Naive B cell (primary cell): ENCODE measurements at regions not wholly inside any gene's neighbourhood (a gene's known extent, or its start where the extent isn't known, plus 50 kb on each side); places are given as distances from the start of the nearest gene placed in this dataset.

Experiments
- ATAC-seq, 2 donors: fragments of 150-1000 bp; cut with Tn5 transposase; 2 replicates each; pipeline ENCODE4 v1.10.0; 2021; ENCODE audit warnings: low read depth in 2 of 2, mild to moderate bottlenecking in 2 of 2, moderate library complexity in 2 of 2
- DNase-seq: peaks from one replicate; pipeline ENCODE4 v3.0.0; 2022
- H3K27ac Mint-ChIP-seq, 6 donors: one replicate each; pipeline ENCODE4 v1.8.0; 2020 to 2022; ENCODE audit warnings: mild to moderate bottlenecking in 6 of 6, mixed read lengths in 6 of 6, moderate library complexity in 5 of 6, inconsistent platforms in 2 of 6
- H3K27me3 Mint-ChIP-seq, 3 donors: one replicate each; pipeline ENCODE4 v1.8.0; 2021 to 2022; ENCODE audit warnings: mixed read lengths in 3 of 3, mild to moderate bottlenecking in 1 of 3
- H3K36me3 Mint-ChIP-seq, 2 donors: one replicate each; pipeline ENCODE4 v1.8.0; 2020 to 2022; ENCODE audit warnings: mixed read lengths in 2 of 2, inconsistent platforms in 1 of 2, mild to moderate bottlenecking in 1 of 2
- H3K4me1 Mint-ChIP-seq, 3 donors: one replicate each; pipeline ENCODE4 v1.8.0; 2020 to 2022; ENCODE audit warnings: mixed read lengths in 3 of 3, inconsistent platforms in 1 of 3, mild to moderate bottlenecking in 1 of 3, moderate library complexity in 1 of 3
- H3K4me3 Mint-ChIP-seq, 8 donors: one replicate each; pipeline ENCODE4 v1.8.0; 2020 to 2022; ENCODE audit warnings: mild to moderate bottlenecking in 8 of 8, mixed read lengths in 8 of 8, moderate library complexity in 8 of 8, inconsistent platforms in 2 of 8
- H3K9me3 Mint-ChIP-seq, 7 donors: one replicate each; pipeline ENCODE4 v1.8.0; 2020 to 2022; ENCODE audit warnings: mixed read lengths in 7 of 7, mild to moderate bottlenecking in 5 of 7, inconsistent platforms in 2 of 7, moderate library complexity in 1 of 7

GRCh38 chr1:29634324-29634723, 398.0 kb downstream of the PTPRU start:
- Mint-ChIP-seq H3K4me3 (no peak overlapping the region), H3K27me3 (peaks cover 10 to 31% (median 22%) of the 10 kb centered on the region in 3 donors), H3K27ac (no peak overlapping the region), H3K4me1 (peaks cover 0 to 2% (median 0%) of the 10 kb centered on the region in 3 donors), H3K36me3 (no peaks in the 10 kb centered on the region), H3K9me3 (peaks cover 0 to 4% (median 0%) of the 10 kb centered on the region in 7 donors)
- DNase-seq (no peak), ATAC-seq (no peak)

DNA sequence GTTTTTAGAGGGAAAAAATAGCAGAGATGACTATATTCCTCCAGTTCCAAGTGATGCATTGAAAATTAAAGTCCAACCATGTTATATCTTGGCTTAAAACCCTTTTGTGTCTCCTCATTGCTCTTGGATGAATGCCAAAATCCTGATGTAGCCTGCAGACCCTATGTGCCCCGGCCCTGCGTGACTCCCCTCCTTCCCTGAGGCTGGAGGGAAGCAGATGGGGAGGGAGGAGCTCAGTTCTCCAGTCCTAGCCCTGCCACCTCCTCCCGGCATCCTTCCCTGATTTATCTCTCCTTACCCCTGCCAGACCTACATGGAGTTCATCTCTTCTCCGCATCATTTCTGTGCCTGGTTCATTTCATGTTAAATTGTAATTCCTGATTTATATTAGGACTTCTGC, 397.4 kb downstream of the PTPRU start:
- no peak for ATAC-seq
- Mint-ChIP-seq H3K36me3 (no peaks in the 10 kb centered on the region), H3K9me3 (peaks cover 0 to 4% (median 0%) of the 10 kb centered on the region in 7 donors), H3K4me1 (peaks cover 0 to 2% (median 0%) of the 10 kb centered on the region in 3 donors), H3K4me3 (no peak overlapping the region), H3K27ac (no peak overlapping the region), H3K27me3 (peaks cover 10 to 31% (median 22%) of the 10 kb centered on the region in 3 donors)
- DNase-seq = no peak

GRCh38 chr1:29632806-29633615, 396.7 kb downstream of the PTPRU start:
- Mint-ChIP-seq H3K27me3 (peaks cover 10 to 31% (median 22%) of the 10 kb centered on the region in 3 donors), H3K4me1 (peaks cover 0 to 2% (median 0%) of the 10 kb centered on the region in 3 donors), H3K36me3 (no peaks in the 10 kb centered on the region), H3K4me3 (no peak overlapping the region), H3K9me3 (peaks cover under 1 to 10% (median 3%) of the 10 kb centered on the region in 7 donors), H3K27ac (no peak overlapping the region)
- ATAC-seq = no peak
- no peak for DNase-seq

DNA sequence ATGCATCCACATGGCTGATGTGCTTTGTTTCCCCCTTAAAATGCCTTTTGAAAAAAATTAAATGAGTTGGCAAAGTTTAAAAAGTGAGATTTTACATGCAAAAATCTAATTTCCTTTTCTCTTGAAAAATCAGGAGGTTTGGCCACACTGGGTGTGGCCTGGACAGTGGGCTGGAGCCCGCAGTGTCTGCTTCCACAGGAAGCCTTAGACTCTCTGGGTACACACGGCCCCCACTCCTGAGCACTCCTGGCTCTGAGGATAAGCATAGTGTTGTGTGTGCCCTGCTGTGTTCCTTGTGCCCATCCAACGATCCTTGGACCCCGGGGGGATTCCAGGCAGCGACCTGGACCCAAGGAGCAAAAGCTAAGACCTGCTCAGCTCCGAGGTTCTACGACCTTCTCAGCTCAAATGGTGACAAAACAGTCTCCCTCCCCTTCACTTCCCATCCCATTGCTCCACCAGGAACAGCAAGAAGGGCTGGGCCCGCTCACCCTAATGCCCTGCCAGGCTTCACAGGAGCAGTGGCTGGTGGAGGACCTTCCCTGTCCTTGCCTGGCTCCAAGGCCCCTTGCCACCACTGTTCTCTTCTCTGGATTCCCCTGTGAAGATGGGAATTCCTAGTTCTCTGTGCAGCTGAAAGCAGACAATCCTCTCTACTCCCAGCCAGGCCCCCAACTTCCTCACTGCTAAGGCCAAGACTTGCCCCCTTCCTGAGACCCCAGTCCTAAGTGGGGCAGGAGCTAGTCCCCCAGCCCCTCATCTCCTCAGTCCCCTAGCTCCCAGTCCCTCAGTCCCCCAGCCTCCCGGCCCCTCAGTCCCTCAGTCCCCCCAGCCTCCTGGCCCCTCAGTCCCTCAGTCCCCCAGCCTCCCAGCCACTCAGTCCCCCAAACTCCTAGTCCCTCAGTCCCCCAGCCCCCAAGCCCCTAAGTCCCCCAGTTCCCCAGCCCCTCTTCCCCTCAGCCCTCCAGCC, 395.8 kb downstream of the PTPRU start:
- Mint-ChIP-seq H3K36me3 (no peaks in the 10 kb centered on the region), H3K27ac (no peak overlapping the region), H3K4me1 (peaks cover 0 to 2% (median 0%) of the 10 kb centered on the region in 3 donors), H3K9me3 (peaks cover under 1 to 17% (median 8%) of the 10 kb centered on the region in 7 donors), H3K27me3 (peaks cover 10 to 31% (median 19%) of the 10 kb centered on the region in 3 donors), H3K4me3 (no peak overlapping the region)
- no peak for DNase-seq
- ATAC-seq = no peak

GRCh38 chr1:29631361-29631760, 395.0 kb downstream of the PTPRU start:
- peaks cover 0 to 17% (median 11%) of the 10 kb centered on the region in 7 donors for H3K9me3 Mint-ChIP-seq
- H3K27me3 Mint-ChIP-seq = peaks cover 10 to 31% (median 18%) of the 10 kb centered on the region in 3 donors
- H3K4me3 Mint-ChIP-seq = peak overlapping the region in 1 of 8 donors; percentile 36
- H3K4me1 Mint-ChIP-seq = peaks cover 0 to 2% (median 0%) of the 10 kb centered on the region in 3 donors
- H3K27ac Mint-ChIP-seq = no peak overlapping the region
- H3K36me3 Mint-ChIP-seq = no peaks in the 10 kb centered on the region
- ATAC-seq (no peak), DNase-seq (no peak)

- H3K4me1 Mint-ChIP-seq = peaks cover 0 to 2% (median 0%) of the 10 kb centered on the region in 3 donors
- ATAC-seq = no peak
- H3K9me3 Mint-ChIP-seq = peaks cover 0 to 17% (median 11%) of the 10 kb centered on the region in 7 donors
- no peak for DNase-seq
- H3K27ac Mint-ChIP-seq = no peak overlapping the region
- H3K4me3 Mint-ChIP-seq = no peak overlapping the region
- no peaks in the 10 kb centered on the region for H3K36me3 Mint-ChIP-seq
- peaks cover 12 to 30% (median 13%) of the 10 kb centered on the region in 3 donors for H3K27me3 Mint-ChIP-seq
These were observed 394.4 kb downstream of the PTPRU start for GRCh38 chr1:29630756-29631155.

DNA sequence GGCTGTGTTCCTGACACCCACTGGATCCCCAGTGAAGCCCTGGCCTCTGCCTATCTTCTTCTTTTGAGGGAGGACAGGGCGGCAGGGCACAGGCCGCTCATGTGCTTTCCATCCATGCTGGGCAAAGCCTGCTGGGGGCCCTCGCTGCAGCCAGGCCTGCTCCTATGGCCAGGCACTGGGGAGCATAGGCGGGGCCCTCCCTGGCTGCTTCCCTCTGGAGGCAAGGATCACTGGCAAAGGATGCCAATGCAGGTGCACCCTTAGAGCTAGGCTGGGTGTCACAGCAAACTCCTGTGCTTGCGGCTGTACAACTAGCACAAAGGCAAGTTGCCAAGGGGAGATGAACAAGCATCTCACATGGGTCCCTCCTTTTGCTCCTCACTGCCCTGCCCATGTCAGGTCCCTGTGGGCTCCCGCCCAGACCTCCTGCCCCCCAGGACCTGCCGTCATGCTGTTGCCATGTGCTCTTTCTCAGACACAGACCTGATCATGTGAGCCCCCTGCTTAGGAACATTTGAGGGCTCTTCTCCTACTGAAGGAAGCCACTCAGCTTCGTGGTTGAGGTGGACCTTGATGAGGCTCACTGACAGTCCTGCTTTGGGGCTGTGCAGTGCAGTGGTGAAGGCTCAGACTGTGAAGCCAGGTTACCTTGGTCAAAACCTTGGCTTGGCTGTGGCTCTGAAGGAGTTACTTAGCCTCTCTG, 393.6 kb downstream of the PTPRU start:
- peaks cover 0 to 17% (median 11%) of the 10 kb centered on the region in 7 donors for H3K9me3 Mint-ChIP-seq
- H3K4me3 Mint-ChIP-seq = no peak overlapping the region
- H3K27ac Mint-ChIP-seq = no peak overlapping the region
- no peaks in the 10 kb centered on the region for H3K4me1 Mint-ChIP-seq
- DNase-seq = no peak
- H3K27me3 Mint-ChIP-seq = peaks cover 7 to 26% (median 16%) of the 10 kb centered on the region in 3 donors
- no peaks in the 10 kb centered on the region for H3K36me3 Mint-ChIP-seq
- no peak for ATAC-seq

DNA sequence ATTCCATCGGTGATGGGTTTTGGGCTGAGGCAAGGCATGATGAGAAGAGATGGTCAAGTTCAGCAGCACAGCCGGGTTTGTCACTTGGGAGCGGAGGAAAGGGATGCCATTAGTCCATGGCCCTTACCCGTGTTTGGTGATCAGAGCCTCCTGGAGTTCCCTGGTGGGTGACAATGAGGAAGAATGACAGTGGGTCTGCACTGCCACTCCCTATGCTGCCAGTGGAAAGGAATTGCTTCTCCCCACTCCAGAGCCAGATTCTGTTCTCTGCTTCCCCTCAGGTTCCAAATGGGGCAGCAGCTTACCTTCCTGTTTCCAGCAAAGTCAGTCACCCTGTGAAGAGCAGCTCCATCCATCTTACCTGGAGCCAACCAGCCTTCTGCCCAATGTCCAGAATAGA, 393.1 kb downstream of the PTPRU start:
- H3K9me3 Mint-ChIP-seq = peaks cover 0 to 17% (median 11%) of the 10 kb centered on the region in 7 donors
- ATAC-seq (no peak), DNase-seq (no peak)

GRCh38 chr1:29628190-29628589, 391.9 kb downstream of the PTPRU start:
- DNase-seq (no peak), ATAC-seq (no peak)
- H3K27ac Mint-ChIP-seq = no peak overlapping the region
- peaks cover 14 to 25% (median 14%) of the 10 kb centered on the region in 3 donors for H3K27me3 Mint-ChIP-seq
- peaks cover 0 to 17% (median 11%) of the 10 kb centered on the region in 7 donors for H3K9me3 Mint-ChIP-seq
- no peaks in the 10 kb centered on the region for H3K4me1 Mint-ChIP-seq
- H3K36me3 Mint-ChIP-seq = no peaks in the 10 kb centered on the region
- H3K4me3 Mint-ChIP-seq = no peak overlapping the region

More for the DNA sequence above, 393.1 kb downstream of the PTPRU start:
- H3K27me3 Mint-ChIP-seq = peaks cover 13 to 31% (median 16%) of the 10 kb centered on the region in 3 donors
- H3K4me1 Mint-ChIP-seq = no peaks in the 10 kb centered on the region
- no peak overlapping the region for H3K27ac Mint-ChIP-seq
- no peak overlapping the region for H3K4me3 Mint-ChIP-seq
- H3K36me3 Mint-ChIP-seq = no peaks in the 10 kb centered on the region

GRCh38 chr1:29626726-29627125, 390.4 kb downstream of the PTPRU start:
- peak overlapping the region in 1 of 6 donors; percentile 41 for H3K27ac Mint-ChIP-seq
- H3K27me3 Mint-ChIP-seq = peaks cover 15 to 17% (median 15%) of the 10 kb centered on the region in 3 donors
- no peaks in the 10 kb centered on the region for H3K36me3 Mint-ChIP-seq
- H3K4me3 Mint-ChIP-seq = no peak overlapping the region
- ATAC-seq (no peak), DNase-seq (no peak)
- H3K9me3 Mint-ChIP-seq = peaks cover 0 to 17% (median 11%) of the 10 kb centered on the region in 7 donors
- H3K4me1 Mint-ChIP-seq = no peaks in the 10 kb centered on the region

DNA sequence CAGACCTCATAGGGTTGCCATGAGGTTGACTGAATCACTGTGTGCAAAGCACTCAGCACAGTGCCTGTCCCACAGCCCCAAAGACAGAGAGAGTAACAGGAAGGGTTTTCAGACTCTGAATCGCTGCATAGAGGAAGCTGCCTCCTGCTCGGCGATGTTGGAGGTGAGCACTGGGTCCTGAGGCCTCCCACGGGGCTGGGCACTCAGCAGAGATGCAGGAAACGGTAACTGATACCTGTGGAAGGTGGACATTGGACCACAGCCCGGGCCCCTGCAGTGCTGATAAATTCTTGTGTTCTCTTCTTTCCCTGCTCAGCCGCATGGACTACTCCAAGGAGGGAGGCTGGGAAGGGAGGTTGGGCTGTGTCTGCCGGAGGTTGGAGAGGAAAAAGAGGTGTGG, 389.7 kb downstream of the PTPRU start:
- Mint-ChIP-seq H3K4me1 (no peaks in the 10 kb centered on the region), H3K27me3 (peaks cover 15 to 23% (median 18%) of the 10 kb centered on the region in 3 donors), H3K27ac (no peak overlapping the region), H3K9me3 (peaks cover 0 to 17% (median 11%) of the 10 kb centered on the region in 7 donors), H3K36me3 (no peaks in the 10 kb centered on the region), H3K4me3 (no peak overlapping the region)
- DNase-seq = no peak
- no peak for ATAC-seq

DNA sequence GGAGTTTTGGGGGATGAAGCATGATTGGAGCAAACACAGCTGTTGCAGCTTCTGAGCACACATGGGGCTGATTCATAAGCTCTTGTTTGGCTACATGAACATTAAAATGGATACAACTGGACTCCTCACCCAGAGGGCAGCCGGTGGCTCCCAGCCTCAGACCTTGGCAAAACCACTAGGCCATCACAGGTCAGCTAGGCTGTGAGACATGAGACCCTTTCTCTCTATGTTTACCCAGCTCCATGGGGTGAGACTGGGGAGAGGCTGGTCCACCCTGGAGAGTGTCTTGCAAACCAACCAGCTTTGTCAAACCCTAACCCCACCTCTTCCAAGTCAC, 388.7 kb downstream of the PTPRU start:
- ATAC-seq (no peak), DNase-seq (no peak)
- Mint-ChIP-seq H3K36me3 (no peaks in the 10 kb centered on the region), H3K4me1 (no peaks in the 10 kb centered on the region), H3K27me3 (peaks cover 21 to 25% (median 23%) of the 10 kb centered on the region in 3 donors), H3K4me3 (no peak overlapping the region), H3K27ac (no peak overlapping the region), H3K9me3 (peaks cover 0 to 17% (median 11%) of the 10 kb centered on the region in 7 donors)
